ENCODE measurements at regions not wholly inside any gene's neighbourhood (a gene's known extent, or its start where the extent isn't known, plus 50 kb on each side); places are given as distances from the start of the nearest gene placed in this dataset.

GRCh38 chr5:115465431-115465830 lies 79.1 kb downstream of the FEM1C start:
- TF ChIP-seq GABPB1 (CRISPR knock-in tag; IDR thresholded peaks at IDR 0.05) (no peak), ZNF639 (CRISPR knock-in tag; conservative IDR thresholded peaks at IDR 0.05) (no peak), HDAC2 (CRISPR knock-in tag; IDR thresholded peaks at IDR 0.05) (no peak), ZSCAN5A (CRISPR knock-in tag; IDR thresholded peaks at IDR 0.05; ENCODE audit: borderline replicate concordance) (no peak), SP1 (IDR thresholded peaks at IDR 0.05) (no peak), SP1 (CRISPR knock-in tag; IDR thresholded peaks at IDR 0.05) (no peak), SSRP1 (CRISPR knock-in tag; IDR thresholded peaks at IDR 0.05) (no peak), JUN (CRISPR knock-in tag; IDR thresholded peaks at IDR 0.05) (no peak), ZNF121 (CRISPR knock-in tag; IDR thresholded peaks at IDR 0.05) (no peak), ZNF329 (CRISPR knock-in tag; IDR thresholded peaks at IDR 0.05; ENCODE audit: low read depth) (no peak), ATF6 (CRISPR knock-in tag; conservative IDR thresholded peaks at IDR 0.05) (no peak), POLR2AphosphoS5 (IDR thresholded peaks at IDR 0.05; ENCODE audit: low read depth, low read length) (no peak), CEBPB (IDR thresholded peaks at IDR 0.05; ENCODE audit: borderline replicate concordance, low read depth, low read length) (no peak), CBFB (CRISPR knock-in tag; IDR thresholded peaks at IDR 0.05) (no peak)
